Sigmoid colon (tissue), 4 donors: ENCODE measurements at regions not wholly inside any gene's neighbourhood (a gene's known extent, or its start where the extent isn't known, plus 50 kb on each side); places are given as distances from the start of the nearest gene placed in this dataset.

ENCODE experiments used
- EP300 ChIP-seq, 4 donors: sonication (generic); formaldehyde crosslinking; IDR thresholded peaks; one replicate each; pipeline ENCODE4 v1.6.1; 2017; ENCODE audit warnings: antibody characterized with exemption in 4 of 4
- POLR2A ChIP-seq, 2 donors: fragments of 450-650 bp; IDR thresholded peaks; one replicate each; pipeline ENCODE4 v1.6.1; 2016; ENCODE audit warnings: antibody characterized with exemption in 2 of 2, mild to moderate bottlenecking in 2 of 2, moderate library complexity in 2 of 2
- POLR2AphosphoS5 ChIP-seq, 4 donors: sonication (generic); formaldehyde crosslinking; IDR thresholded peaks; one replicate each; pipeline ENCODE4 v1.6.1; 2017; ENCODE audit warnings: antibody characterized with exemption in 4 of 4
- TF ChIP-seq, protein P1 (sequence below), 4 experiments: fragments of 450-650 bp in 3 of 4; fragments of 200-600 bp in 1 of 4; IDR thresholded peaks; one replicate each; pipeline ENCODE4 v1.5.1; 2016 to 2019; ENCODE audit warnings: antibody characterized with exemption in 4 of 4, mild to moderate bottlenecking in 3 of 4, moderate library complexity in 2 of 4

DNA sequence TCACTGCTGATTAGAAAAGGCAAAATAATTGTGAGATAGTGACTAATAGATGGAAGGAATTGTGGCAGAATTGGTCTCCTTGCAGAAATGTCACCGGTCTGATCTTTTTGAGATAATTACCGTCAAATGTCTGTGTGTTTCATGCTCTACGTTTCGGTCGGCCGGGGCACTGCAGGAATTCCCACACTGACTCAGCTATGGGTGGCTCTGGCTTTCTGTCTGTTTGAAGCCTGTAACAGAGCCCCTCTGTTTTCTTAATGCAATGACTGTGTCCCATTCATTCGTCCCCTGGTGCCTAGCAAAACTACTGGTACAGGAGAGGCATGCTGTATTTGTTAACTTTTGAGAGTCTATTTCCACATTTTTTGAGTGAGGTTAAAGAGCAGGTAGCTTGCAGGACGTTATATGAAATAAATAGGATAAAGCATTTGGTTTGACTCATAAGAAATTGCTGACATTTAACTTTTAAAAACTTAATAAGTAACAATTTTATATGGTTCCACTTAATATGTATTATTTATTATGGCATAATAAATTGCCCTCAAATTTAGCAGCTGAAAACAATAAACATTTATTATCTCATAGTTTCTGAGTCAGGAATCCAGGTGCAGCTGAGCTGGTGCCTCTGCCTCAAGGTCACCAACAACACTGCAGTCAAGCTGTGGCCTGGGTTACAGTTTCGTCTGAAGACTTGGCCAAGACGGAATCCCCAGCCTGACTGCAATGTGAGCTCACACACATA lies 53.3 kb upstream of the CTBP2 start:
- TF ChIP-seq, protein P1, sequence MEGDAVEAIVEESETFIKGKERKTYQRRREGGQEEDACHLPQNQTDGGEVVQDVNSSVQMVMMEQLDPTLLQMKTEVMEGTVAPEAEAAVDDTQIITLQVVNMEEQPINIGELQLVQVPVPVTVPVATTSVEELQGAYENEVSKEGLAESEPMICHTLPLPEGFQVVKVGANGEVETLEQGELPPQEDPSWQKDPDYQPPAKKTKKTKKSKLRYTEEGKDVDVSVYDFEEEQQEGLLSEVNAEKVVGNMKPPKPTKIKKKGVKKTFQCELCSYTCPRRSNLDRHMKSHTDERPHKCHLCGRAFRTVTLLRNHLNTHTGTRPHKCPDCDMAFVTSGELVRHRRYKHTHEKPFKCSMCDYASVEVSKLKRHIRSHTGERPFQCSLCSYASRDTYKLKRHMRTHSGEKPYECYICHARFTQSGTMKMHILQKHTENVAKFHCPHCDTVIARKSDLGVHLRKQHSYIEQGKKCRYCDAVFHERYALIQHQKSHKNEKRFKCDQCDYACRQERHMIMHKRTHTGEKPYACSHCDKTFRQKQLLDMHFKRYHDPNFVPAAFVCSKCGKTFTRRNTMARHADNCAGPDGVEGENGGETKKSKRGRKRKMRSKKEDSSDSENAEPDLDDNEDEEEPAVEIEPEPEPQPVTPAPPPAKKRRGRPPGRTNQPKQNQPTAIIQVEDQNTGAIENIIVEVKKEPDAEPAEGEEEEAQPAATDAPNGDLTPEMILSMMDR (IDR thresholded peaks at IDR 0.05): no peak
- TF ChIP-seq POLR2A (IDR thresholded peaks at IDR 0.05) (no peak), POLR2AphosphoS5 (IDR thresholded peaks at IDR 0.05) (no peak), EP300 (IDR thresholded peaks at IDR 0.05) (no peak)
